K562 (cell line): ENCODE measurements at regions not wholly inside any gene's neighbourhood (a gene's known extent, or its start where the extent isn't known, plus 50 kb on each side); places are given as distances from the start of the nearest gene placed in this dataset.

Source experiments
- CHD4 ChIP-seq: fragments of 200-600 bp; sonication (generic); IDR thresholded peaks from 3 replicates; pipeline ENCODE4 v1.6.1; 2012; ENCODE audit warnings: low read depth, mild to moderate bottlenecking, mixed read lengths, low read length, inconsistent platforms; ENCODE audit not compliant: insufficient read depth, insufficient replicate concordance, poor library complexity, severe bottlenecking
- EP300 ChIP-seq: IDR thresholded peaks from 2 replicates; pipeline ENCODE4 v1.6.1; 2012; ENCODE audit warnings: low read length, improper control_type of control experiment
- MTA3 ChIP-seq: fragments of 450-650 bp; formaldehyde crosslinking; IDR thresholded peaks from 2 replicates; pipeline ENCODE4 v1.6.1; 2017; ENCODE audit warnings: mild to moderate bottlenecking, borderline replicate concordance
- ZNF224 ChIP-seq: sonication (generic); formaldehyde crosslinking; IDR thresholded peaks from 2 replicates; pipeline ENCODE4 v1.8.0; 2022; ENCODE audit warnings: mild to moderate bottlenecking, missing genetic modification reagents
- ZNF644 ChIP-seq: fragments of 200-800 bp; sonication (Bioruptor generic); IDR thresholded peaks from 2 replicates; pipeline ENCODE4 v1.6.1; 2016; ENCODE audit warnings: low read depth, missing genetic modification characterization, missing compliant biosample characterization
- TF ChIP-seq, protein P1 (sequence below): fragments of 250-450 bp; sonication (Bioruptor Pico); IDR thresholded peaks from 2 replicates; pipeline ENCODE4 v1.4.0; 2020; ENCODE audit warnings: mild to moderate bottlenecking, moderate library complexity
- TF ChIP-seq, protein P2 (sequence below): fragments of 250-450 bp; sonication (Bioruptor Pico); IDR thresholded peaks from 2 replicates; pipeline ENCODE4 v1.5.1; 2021; ENCODE audit warnings: mild to moderate bottlenecking
- TF ChIP-seq, protein P3 (sequence below): fragments of 450-650 bp; formaldehyde crosslinking; IDR thresholded peaks from 2 replicates; pipeline ENCODE4 v1.4.0; 2022; ENCODE audit warnings: missing genetic modification characterization
- TF ChIP-seq, protein P4 (sequence below), 3 experiments: IDR thresholded peaks in 2 of 3; conservative IDR thresholded peaks in 1 of 3; 2 replicates each; pipeline ENCODE4 v1.5.1; 2011 to 2012; ENCODE audit warnings: low read length in 3 of 3, mild to moderate bottlenecking in 3 of 3, control low read depth in 2 of 3, improper control_type of control experiment in 1 of 3, inconsistent platforms in 1 of 3, low read depth in 1 of 3, mixed read lengths in 1 of 3, moderate library complexity in 1 of 3; ENCODE audit not compliant: insufficient read depth in 2 of 3

DNA sequence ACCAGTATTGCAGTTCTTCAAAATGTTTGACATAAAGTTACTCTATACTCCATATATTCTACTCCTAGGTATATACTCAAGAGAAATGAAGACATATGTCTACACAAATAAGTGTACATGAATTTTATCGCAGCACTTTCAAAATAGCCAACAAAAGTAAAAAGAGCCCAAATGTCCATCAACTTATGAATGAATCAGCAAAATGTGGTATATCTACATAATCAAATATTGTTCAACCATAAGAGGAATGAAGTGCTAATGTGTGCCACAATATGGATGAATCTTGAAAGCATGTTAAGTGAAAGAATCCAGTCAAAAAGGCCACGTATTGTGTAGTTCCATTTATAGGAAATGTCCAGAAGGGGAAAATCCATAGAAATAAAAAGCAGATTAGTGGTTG is 98.6 kb upstream of the F3 start:
- no peak for TF ChIP-seq ZNF644 (tag)
- TF ChIP-seq CHD4: no peak
- TF ChIP-seq, protein P1, sequence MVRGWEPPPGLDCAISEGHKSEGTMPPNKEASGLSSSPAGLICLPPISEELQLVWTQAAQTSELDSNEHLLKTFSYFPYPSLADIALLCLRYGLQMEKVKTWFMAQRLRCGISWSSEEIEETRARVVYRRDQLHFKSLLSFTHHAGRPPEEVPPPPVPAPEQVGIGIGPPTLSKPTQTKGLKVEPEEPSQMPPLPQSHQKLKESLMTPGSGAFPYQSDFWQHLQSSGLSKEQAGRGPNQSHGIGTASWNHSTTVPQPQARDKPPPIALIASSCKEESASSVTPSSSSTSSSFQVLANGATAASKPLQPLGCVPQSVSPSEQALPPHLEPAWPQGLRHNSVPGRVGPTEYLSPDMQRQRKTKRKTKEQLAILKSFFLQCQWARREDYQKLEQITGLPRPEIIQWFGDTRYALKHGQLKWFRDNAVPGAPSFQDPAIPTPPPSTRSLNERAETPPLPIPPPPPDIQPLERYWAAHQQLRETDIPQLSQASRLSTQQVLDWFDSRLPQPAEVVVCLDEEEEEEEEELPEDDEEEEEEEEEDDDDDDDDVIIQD (CRISPR knock-in tag): no peak
- TF ChIP-seq, protein P2, sequence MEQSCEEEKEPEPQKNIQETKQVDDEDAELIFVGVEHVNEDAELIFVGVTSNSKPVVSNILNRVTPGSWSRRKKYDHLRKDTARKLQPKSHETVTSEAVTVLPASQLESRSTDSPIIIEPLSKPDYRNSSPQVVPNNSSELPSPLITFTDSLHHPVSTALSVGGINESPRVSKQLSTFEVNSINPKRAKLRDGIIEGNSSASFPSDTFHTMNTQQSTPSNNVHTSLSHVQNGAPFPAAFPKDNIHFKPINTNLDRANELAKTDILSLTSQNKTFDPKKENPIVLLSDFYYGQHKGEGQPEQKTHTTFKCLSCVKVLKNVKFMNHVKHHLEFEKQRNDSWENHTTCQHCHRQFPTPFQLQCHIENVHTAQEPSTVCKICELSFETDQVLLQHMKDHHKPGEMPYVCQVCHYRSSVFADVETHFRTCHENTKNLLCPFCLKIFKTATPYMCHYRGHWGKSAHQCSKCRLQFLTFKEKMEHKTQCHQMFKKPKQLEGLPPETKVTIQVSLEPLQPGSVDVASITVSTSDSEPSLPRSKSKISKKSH (CRISPR knock-in tag): no peak
- TF ChIP-seq, protein P3, sequence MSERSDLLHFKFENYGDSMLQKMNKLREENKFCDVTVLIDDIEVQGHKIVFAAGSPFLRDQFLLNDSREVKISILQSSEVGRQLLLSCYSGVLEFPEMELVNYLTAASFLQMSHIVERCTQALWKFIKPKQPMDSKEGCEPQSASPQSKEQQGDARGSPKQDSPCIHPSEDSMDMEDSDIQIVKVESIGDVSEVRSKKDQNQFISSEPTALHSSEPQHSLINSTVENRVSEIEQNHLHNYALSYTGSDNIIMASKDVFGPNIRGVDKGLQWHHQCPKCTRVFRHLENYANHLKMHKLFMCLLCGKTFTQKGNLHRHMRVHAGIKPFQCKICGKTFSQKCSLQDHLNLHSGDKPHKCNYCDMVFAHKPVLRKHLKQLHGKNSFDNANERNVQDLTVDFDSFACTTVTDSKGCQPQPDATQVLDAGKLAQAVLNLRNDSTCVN (CRISPR knock-in tag): no peak
- TF ChIP-seq MTA3: no peak
- TF ChIP-seq EP300: no peak
- TF ChIP-seq ZNF224: no peak
- TF ChIP-seq, protein P4, sequence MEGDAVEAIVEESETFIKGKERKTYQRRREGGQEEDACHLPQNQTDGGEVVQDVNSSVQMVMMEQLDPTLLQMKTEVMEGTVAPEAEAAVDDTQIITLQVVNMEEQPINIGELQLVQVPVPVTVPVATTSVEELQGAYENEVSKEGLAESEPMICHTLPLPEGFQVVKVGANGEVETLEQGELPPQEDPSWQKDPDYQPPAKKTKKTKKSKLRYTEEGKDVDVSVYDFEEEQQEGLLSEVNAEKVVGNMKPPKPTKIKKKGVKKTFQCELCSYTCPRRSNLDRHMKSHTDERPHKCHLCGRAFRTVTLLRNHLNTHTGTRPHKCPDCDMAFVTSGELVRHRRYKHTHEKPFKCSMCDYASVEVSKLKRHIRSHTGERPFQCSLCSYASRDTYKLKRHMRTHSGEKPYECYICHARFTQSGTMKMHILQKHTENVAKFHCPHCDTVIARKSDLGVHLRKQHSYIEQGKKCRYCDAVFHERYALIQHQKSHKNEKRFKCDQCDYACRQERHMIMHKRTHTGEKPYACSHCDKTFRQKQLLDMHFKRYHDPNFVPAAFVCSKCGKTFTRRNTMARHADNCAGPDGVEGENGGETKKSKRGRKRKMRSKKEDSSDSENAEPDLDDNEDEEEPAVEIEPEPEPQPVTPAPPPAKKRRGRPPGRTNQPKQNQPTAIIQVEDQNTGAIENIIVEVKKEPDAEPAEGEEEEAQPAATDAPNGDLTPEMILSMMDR (IDR thresholded peaks at IDR 0.05 in 2 of 3, conservative IDR thresholded peaks at IDR 0.05 in 1 of 3; ENCODE audit: insufficient read depth in 2 of 3, low read depth in 1 of 3, low read length in 3 of 3): no peak
